ENCODE measurements at regions not wholly inside any gene's neighbourhood (a gene's known extent, or its start where the extent isn't known, plus 50 kb on each side); places are given as distances from the start of the nearest gene placed in this dataset.
"Not testable (repeated sequence)": the region's sequence is repeated elsewhere in the genome, so short reads cannot be mapped to it uniquely, and the experiment has no call there.

DNA sequence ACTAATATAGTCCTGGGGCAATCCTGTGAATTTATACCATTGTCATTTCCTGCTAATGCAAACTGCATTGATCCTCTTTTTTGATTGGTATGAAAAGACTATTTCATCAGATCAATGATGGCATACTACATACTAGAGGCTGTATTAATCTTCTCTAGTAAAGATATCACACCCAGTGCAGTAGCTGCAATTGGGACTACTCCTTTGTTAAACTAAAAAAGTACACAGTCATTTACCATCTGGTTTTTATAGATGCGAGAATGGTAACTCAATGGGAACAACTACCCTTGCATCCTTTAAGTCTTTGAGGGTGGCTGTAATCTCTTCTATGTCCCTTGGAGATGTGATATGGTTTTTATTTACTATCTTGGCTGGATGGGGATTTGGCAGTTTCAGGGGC, 80.2 kb upstream of the STK38L start:
- H3K4me2 ChIP-seq (ENCODE audit: low read length): no peak overlapping the region
- H4K20me1 ChIP-seq (ENCODE audit: insufficient read depth, low read length): no peaks in the 10 kb centered on the region
- BruUV-seq (replicated peaks): no TSS peak
- no peak overlapping the region for H3K27ac ChIP-seq (ENCODE audit: low read depth, low read length, poor library complexity, severe bottlenecking)
- no peaks in the 10 kb centered on the region for H3K9me2 ChIP-seq (ENCODE audit: insufficient read depth, low read length)
- DNase-seq (ENCODE audit: low spot score): no peak
- H3K4me1 ChIP-seq (ENCODE audit: insufficient read depth, low read length, poor library complexity, severe bottlenecking): no peaks in the 10 kb centered on the region
- no peak overlapping the region for H2AFZ ChIP-seq (ENCODE audit: low read length)
- no peak for TF ChIP-seq EZH2phosphoT487 (IDR thresholded peaks at IDR 0.05; ENCODE audit: borderline replicate concordance, low read depth, low read length)
- TF ChIP-seq, protein P1, sequence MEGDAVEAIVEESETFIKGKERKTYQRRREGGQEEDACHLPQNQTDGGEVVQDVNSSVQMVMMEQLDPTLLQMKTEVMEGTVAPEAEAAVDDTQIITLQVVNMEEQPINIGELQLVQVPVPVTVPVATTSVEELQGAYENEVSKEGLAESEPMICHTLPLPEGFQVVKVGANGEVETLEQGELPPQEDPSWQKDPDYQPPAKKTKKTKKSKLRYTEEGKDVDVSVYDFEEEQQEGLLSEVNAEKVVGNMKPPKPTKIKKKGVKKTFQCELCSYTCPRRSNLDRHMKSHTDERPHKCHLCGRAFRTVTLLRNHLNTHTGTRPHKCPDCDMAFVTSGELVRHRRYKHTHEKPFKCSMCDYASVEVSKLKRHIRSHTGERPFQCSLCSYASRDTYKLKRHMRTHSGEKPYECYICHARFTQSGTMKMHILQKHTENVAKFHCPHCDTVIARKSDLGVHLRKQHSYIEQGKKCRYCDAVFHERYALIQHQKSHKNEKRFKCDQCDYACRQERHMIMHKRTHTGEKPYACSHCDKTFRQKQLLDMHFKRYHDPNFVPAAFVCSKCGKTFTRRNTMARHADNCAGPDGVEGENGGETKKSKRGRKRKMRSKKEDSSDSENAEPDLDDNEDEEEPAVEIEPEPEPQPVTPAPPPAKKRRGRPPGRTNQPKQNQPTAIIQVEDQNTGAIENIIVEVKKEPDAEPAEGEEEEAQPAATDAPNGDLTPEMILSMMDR (conservative IDR thresholded peaks at IDR 0.05; ENCODE audit: low read length): no peak
- H3K9me3 ChIP-seq (ENCODE audit: low read length): no peaks in the 10 kb centered on the region
- no peak overlapping the region for H3K4me3 ChIP-seq (ENCODE audit: low read depth, low read length, poor library complexity, severe bottlenecking)
- POLR2A ChIA-PET: no interaction called here
- CTCF ChIA-PET (ENCODE audit: unreplicated experiment): no interaction called here
- no peaks in the 10 kb centered on the region for H3K36me3 ChIP-seq (ENCODE audit: insufficient read depth, low read length)
- intact Hi-C loops (cut with micrococcal nuclease; ENCODE audit: unreplicated experiment): no loop called here
- H3K79me2 ChIP-seq (ENCODE audit: insufficient read depth, low read depth, low read length): no peaks in the 10 kb centered on the region

DNA sequence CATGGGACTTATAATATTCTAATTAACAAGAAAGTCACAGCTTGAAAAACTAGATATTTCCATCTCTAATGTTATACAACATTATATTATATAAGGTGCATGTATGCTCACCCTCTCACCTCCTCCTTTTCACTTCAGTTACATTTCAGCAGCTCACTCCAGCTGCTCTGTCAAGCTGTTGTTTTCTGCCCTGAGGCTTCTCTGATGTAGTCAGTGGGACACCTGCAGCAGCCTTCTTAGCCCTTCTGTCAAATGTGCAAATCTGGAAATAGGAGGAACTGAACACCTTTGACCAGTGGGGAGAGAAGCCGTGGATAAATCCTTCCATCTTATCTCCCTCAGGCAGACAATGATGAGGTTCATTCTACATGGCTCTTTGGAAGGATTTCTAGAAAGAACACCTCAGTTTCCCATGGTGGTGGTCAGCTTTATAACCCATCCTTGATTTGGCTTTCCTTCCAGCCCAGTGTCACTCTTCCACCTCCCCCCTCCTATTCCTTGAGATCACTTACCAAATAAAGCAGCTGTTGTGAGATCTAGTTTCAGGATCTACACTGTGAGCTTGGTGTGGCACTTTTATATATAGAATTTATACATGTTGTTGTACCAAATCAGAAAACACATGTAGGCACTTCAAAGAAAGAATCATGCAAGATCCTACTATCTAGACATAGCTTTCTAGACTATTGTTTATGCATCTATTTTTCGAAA, 79.6 kb upstream of the STK38L start:
- intact Hi-C loops (cut with micrococcal nuclease; ENCODE audit: unreplicated experiment): no loop called here
- BruUV-seq (replicated peaks): no TSS peak
- POLR2A ChIA-PET: interaction anchor here (0.6 kb wide), 1 partner anchor 54 kb away, joined by 3 read pairs; no protein-coding TSS in a partner anchor

DNA sequence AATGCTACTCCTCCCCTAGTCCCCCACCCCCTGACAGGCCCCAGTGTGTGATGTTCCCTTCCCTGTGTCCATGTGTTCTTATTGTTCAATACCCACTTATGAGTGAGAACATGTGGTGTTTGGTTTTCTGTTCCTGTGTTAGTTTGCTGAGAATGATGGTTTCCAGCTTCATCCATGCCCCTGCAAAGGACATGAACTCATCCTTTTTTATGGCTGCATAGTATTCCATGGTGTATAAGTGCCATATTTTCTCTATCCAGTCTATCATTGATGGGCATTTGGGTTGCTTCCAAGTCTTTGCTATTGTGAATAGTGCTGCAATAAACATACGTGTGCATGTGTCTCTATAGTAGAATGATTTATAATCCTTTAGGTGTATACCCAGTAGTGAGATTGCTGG, 78.1 kb upstream of the STK38L start:
- H3K36me3 ChIP-seq (ENCODE audit: insufficient read depth, low read length); H3K9me3 ChIP-seq (ENCODE audit: low read length); H3K9me2 ChIP-seq (ENCODE audit: insufficient read depth, low read length); DNase-seq (ENCODE audit: low spot score); H3K27ac ChIP-seq (ENCODE audit: low read depth, low read length, poor library complexity, severe bottlenecking); H3K79me2 ChIP-seq (ENCODE audit: insufficient read depth, low read depth, low read length); H3K4me1 ChIP-seq (ENCODE audit: insufficient read depth, low read length, poor library complexity, severe bottlenecking); CTCF ChIA-PET (ENCODE audit: unreplicated experiment); H3K4me2 ChIP-seq (ENCODE audit: low read length); H4K20me1 ChIP-seq (ENCODE audit: insufficient read depth, low read length); H2AFZ ChIP-seq (ENCODE audit: low read length); BruUV-seq (replicated peaks); intact Hi-C loops (cut with micrococcal nuclease; ENCODE audit: unreplicated experiment); H3K4me3 ChIP-seq (ENCODE audit: low read depth, low read length, poor library complexity, severe bottlenecking): not testable (repeated sequence)
- POLR2A ChIA-PET: interaction anchor here (0.6 to 0.7 kb wide), 2 partner anchors 155 to 399 kb away, joined by 4 to 6 read pairs; no protein-coding TSS in a partner anchor

More for the DNA sequence above, 79.6 kb upstream of the STK38L start:
- Histone ChIP-seq H3K4me1 (ENCODE audit: insufficient read depth, low read length, poor library complexity, severe bottlenecking) (no peaks in the 10 kb centered on the region), H3K27ac (ENCODE audit: low read depth, low read length, poor library complexity, severe bottlenecking) (no peak overlapping the region), H4K20me1 (ENCODE audit: insufficient read depth, low read length) (no peaks in the 10 kb centered on the region), H3K4me3 (ENCODE audit: low read depth, low read length, poor library complexity, severe bottlenecking) (no peak overlapping the region), H3K4me2 (ENCODE audit: low read length) (no peak overlapping the region), H2AFZ (ENCODE audit: low read length) (no peak overlapping the region), H3K9me3 (ENCODE audit: low read length) (no peaks in the 10 kb centered on the region), H3K36me3 (ENCODE audit: insufficient read depth, low read length) (no peaks in the 10 kb centered on the region), H3K9me2 (ENCODE audit: insufficient read depth, low read length) (no peaks in the 10 kb centered on the region), H3K79me2 (ENCODE audit: insufficient read depth, low read depth, low read length) (no peaks in the 10 kb centered on the region)
- no peak for DNase-seq (ENCODE audit: low spot score)
- TF ChIP-seq, protein P1 (conservative IDR thresholded peaks at IDR 0.05; ENCODE audit: low read length): no peak
- no peak for TF ChIP-seq EZH2phosphoT487 (IDR thresholded peaks at IDR 0.05; ENCODE audit: borderline replicate concordance, low read depth, low read length)
- CTCF ChIA-PET (ENCODE audit: unreplicated experiment): no interaction called here

DNA sequence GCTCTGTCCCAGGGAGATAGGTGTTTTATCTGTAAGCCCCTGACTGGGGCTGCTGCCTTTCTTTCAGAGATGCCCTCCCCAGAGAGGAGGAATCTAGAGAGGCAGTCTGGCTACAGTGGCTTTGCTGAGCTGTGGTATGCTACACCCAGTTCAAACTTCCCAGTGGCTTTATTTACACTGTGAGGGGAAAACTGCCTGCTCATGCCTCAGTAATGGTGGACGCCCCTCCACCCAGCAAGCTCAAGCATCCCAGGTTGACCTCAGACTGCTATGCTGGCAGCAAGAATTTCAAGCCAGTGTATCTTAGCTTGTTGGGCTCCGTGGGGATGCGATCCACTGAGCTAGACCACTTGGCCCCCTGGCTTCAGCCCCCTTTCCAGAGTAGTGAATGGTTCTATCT, 72.6 kb upstream of the STK38L start:
- H3K4me1 ChIP-seq (ENCODE audit: insufficient read depth, low read length, poor library complexity, severe bottlenecking); H4K20me1 ChIP-seq (ENCODE audit: insufficient read depth, low read length); H3K9me2 ChIP-seq (ENCODE audit: insufficient read depth, low read length); H3K4me2 ChIP-seq (ENCODE audit: low read length); intact Hi-C loops (cut with micrococcal nuclease; ENCODE audit: unreplicated experiment); CTCF ChIA-PET (ENCODE audit: unreplicated experiment); H2AFZ ChIP-seq (ENCODE audit: low read length); H3K4me3 ChIP-seq (ENCODE audit: low read depth, low read length, poor library complexity, severe bottlenecking); H3K27ac ChIP-seq (ENCODE audit: low read depth, low read length, poor library complexity, severe bottlenecking); H3K9me3 ChIP-seq (ENCODE audit: low read length); H3K36me3 ChIP-seq (ENCODE audit: insufficient read depth, low read length); BruUV-seq (replicated peaks); H3K79me2 ChIP-seq (ENCODE audit: insufficient read depth, low read depth, low read length); DNase-seq (ENCODE audit: low spot score): not testable (repeated sequence)
- POLR2A ChIA-PET: interaction anchor here (0.5 to 0.6 kb wide), 2 partner anchors 144 to 149 kb away, joined by 3 to 6 read pairs; no protein-coding TSS in a partner anchor
